MM.1S (cell line): ENCODE measurements at regions not wholly inside any gene's neighbourhood (a gene's known extent, or its start where the extent isn't known, plus 50 kb on each side); places are given as distances from the start of the nearest gene placed in this dataset.
"Not testable (repeated sequence)": the region's sequence is repeated elsewhere in the genome, so short reads cannot be mapped to it uniquely, and the experiment has no call there.

ENCODE experiments used
- DNase-seq: peaks from one replicate; pipeline ENCODE4 v3.0.0-alpha.2; 2015
- H2AFZ ChIP-seq: fragments of 300-600 bp; sonication (generic); 2 replicates; pipeline ENCODE4 v1.6.0; 2016; ENCODE audit warnings: antibody characterized with exemption, low read length
- H3F3A ChIP-seq: fragments of 300-600 bp; sonication (generic); 2 replicates; pipeline ENCODE4 v1.6.1; 2016; ENCODE audit warnings: mild to moderate bottlenecking, antibody characterized with exemption, low read length, moderate library complexity, mixed read lengths; ENCODE audit not compliant: insufficient read depth
- H3K27ac ChIP-seq: fragments of 300-600 bp; sonication (generic); 2 replicates; pipeline ENCODE4 v1.5.1; 2016; ENCODE audit warnings: mild to moderate bottlenecking, low read length
- H3K27me3 ChIP-seq: fragments of 300-600 bp; sonication (generic); replicated peaks from 2 replicates; pipeline ENCODE4 v1.6.0; 2016; ENCODE audit warnings: low read length; ENCODE audit not compliant: insufficient read depth
- H3K36me3 ChIP-seq: fragments of 300-600 bp; sonication (generic); replicated peaks from 2 replicates; pipeline ENCODE4 v1.6.1; 2016; ENCODE audit warnings: mild to moderate bottlenecking, low read length, mixed read lengths; ENCODE audit not compliant: insufficient read depth
- H3K4me1 ChIP-seq: fragments of 300-600 bp; sonication (generic); 2 replicates; pipeline ENCODE4 v1.6.1; 2016; ENCODE audit warnings: low read length, mixed read lengths
- H3K4me2 ChIP-seq: fragments of 300-600 bp; sonication (generic); 2 replicates; pipeline ENCODE4 v1.6.0; 2016; ENCODE audit warnings: low read depth, low read length
- H3K4me3 ChIP-seq: fragments of 300-600 bp; sonication (generic); 2 replicates; pipeline ENCODE4 v1.5.1; 2016; ENCODE audit warnings: low read length, mixed read lengths
- H3K79me2 ChIP-seq: fragments of 300-600 bp; sonication (generic); 2 replicates; pipeline ENCODE4 v1.6.1; 2016; ENCODE audit warnings: mixed run types, low read length, mixed read lengths
- H3K9ac ChIP-seq: fragments of 300-600 bp; sonication (generic); 2 replicates; pipeline ENCODE4 v1.6.1; 2016; ENCODE audit warnings: low read length, mixed read lengths
- H3K9me2 ChIP-seq: fragments of 300-600 bp; sonication (generic); replicated peaks from 2 replicates; pipeline ENCODE4 v1.6.1; 2016; ENCODE audit warnings: mild to moderate bottlenecking, low read length, mixed read lengths; ENCODE audit not compliant: insufficient read depth
- H3K9me3 ChIP-seq: fragments of 300-600 bp; sonication (generic); replicated peaks from 2 replicates; pipeline ENCODE4 v1.6.1; 2016; ENCODE audit warnings: mild to moderate bottlenecking, low read length, mixed read lengths; ENCODE audit not compliant: insufficient read depth
- H4K20me1 ChIP-seq: fragments of 300-600 bp; sonication (generic); 2 replicates; pipeline ENCODE4 v1.6.1; 2016; ENCODE audit warnings: mild to moderate bottlenecking, low read length, moderate library complexity, mixed read lengths; ENCODE audit not compliant: insufficient read depth
- EZH2 ChIP-seq: fragments of 300-600 bp; sonication (generic); optimal IDR thresholded peaks from 2 replicates; pipeline ENCODE3; 2017; ENCODE audit warnings: low read depth, mild to moderate bottlenecking, antibody characterized with exemption, low read length, mixed read lengths
- EZH2phosphoT487 ChIP-seq: fragments of 300-600 bp; sonication (generic); IDR thresholded peaks from 2 replicates; pipeline ENCODE4 v1.6.1; 2018; ENCODE audit warnings: antibody characterized with exemption, low read length
- TF ChIP-seq, protein P1 (sequence below): fragments of 300-600 bp; sonication (generic); IDR thresholded peaks from 2 replicates; pipeline ENCODE4 v1.5.1; 2016; ENCODE audit warnings: antibody characterized with exemption, low read length, mixed read lengths

DNA sequence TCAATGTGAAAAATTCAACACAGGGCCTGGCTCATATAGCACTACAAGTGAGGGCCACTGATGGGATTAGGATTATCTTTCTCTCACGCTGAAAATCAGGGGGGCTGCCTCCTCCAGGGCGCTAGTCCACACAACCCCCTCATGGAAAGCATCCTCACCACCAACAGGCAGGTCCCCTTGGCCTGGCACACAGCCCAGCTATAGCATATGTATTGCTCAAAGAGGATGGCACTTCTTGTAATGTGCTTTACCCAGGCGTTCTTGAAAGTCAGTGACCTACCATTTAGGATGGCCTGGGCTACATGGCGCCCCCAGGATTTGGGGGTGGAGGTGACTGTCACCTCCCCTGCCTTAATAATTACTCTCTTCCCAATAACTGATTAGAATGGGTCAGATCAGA is 71.0 kb upstream of the LSM6 start:
- Histone ChIP-seq H4K20me1 (no peaks in the 10 kb centered on the region), H3K9me2 (no peaks in the 10 kb centered on the region), H3K9me3 (no peaks in the 10 kb centered on the region), H3K4me3 (no peak overlapping the region), H3K4me1 (peaks cover 4% of the 10 kb centered on the region), H3K79me2 (no peaks in the 10 kb centered on the region), H3K9ac (no peak overlapping the region), H3K27ac (no peak overlapping the region), H3F3A (peaks cover 4% of the 10 kb centered on the region; the same call in 1 of the 2 replicates), H3K36me3 (no peaks in the 10 kb centered on the region), H3K4me2 (no peak overlapping the region), H2AFZ (no peak overlapping the region), H3K27me3 (no peaks in the 10 kb centered on the region)
- no peak for DNase-seq
- no peak for TF ChIP-seq EZH2
- TF ChIP-seq EZH2phosphoT487, result no peak
- TF ChIP-seq, protein P1, sequence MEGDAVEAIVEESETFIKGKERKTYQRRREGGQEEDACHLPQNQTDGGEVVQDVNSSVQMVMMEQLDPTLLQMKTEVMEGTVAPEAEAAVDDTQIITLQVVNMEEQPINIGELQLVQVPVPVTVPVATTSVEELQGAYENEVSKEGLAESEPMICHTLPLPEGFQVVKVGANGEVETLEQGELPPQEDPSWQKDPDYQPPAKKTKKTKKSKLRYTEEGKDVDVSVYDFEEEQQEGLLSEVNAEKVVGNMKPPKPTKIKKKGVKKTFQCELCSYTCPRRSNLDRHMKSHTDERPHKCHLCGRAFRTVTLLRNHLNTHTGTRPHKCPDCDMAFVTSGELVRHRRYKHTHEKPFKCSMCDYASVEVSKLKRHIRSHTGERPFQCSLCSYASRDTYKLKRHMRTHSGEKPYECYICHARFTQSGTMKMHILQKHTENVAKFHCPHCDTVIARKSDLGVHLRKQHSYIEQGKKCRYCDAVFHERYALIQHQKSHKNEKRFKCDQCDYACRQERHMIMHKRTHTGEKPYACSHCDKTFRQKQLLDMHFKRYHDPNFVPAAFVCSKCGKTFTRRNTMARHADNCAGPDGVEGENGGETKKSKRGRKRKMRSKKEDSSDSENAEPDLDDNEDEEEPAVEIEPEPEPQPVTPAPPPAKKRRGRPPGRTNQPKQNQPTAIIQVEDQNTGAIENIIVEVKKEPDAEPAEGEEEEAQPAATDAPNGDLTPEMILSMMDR, result no peak

DNA sequence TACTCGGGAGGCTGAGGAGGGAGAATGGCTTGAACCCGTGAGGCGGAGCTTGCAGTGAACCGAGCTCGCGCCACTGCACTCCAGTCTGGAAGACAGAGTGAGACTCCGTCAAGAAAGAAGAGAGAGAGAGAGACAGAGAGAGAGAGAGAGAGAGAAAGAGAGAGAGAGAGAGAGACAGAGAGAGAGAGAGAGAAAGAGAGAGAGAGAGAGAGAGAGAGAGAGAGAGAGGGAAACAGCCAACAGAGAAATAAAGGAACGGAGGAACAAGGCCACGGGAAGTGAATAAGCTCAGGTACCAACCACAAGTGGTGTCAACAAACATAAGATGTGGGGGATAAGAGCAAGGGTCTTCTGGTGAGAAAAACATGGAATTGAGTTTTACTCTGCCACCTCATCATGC is 71.5 kb upstream of the LSM6 start:
- H3K4me3 ChIP-seq, DNase-seq, H2AFZ ChIP-seq, H3K9me3 ChIP-seq, H3K4me1 ChIP-seq, H3K36me3 ChIP-seq, H3K27ac ChIP-seq, H3K27me3 ChIP-seq, H3K4me2 ChIP-seq, H4K20me1 ChIP-seq, H3F3A ChIP-seq, H3K9ac ChIP-seq, H3K79me2 ChIP-seq, H3K9me2 ChIP-seq: not testable (repeated sequence)

DNA sequence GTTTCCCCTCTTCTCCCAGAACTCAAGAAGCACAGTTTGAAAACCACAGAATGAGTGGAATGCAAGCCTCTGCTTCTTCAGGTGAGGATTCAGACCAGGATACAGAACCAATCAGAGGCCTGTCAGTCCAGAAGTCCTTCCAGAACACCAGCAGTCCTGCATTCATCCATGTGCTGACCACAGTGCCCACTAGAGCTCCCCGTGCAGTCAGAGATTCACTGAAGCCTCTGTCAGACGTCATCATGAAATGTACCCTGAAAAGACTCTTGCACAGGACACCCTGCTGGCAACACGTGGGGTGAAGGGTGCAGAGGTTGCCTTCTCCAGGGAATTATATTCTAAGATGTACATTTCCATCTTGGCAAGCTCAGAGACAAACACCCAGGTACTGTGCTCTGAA is 75.9 kb upstream of the LSM6 start:
- H3K79me2 ChIP-seq, result no peaks in the 10 kb centered on the region
- H3K4me1 ChIP-seq, result peaks cover 19% of the 10 kb centered on the region
- H2AFZ ChIP-seq, result peak overlapping the region; percentile 73
- no peak for DNase-seq
- H3K4me2 ChIP-seq, result peak overlapping the region; percentile 89; the same call in 1 of the 2 replicates
- TF ChIP-seq, protein P1, result no peak
- no peak for TF ChIP-seq EZH2phosphoT487
- TF ChIP-seq EZH2, result no peak
- H3K9me2 ChIP-seq, result no peaks in the 10 kb centered on the region
- H3K27ac ChIP-seq, result peak overlapping the region; percentile 77; the same call in 1 of the 2 replicates
- H3K9ac ChIP-seq, result no peak overlapping the region
- H3K27me3 ChIP-seq, result no peaks in the 10 kb centered on the region
- H3F3A ChIP-seq, result peaks cover 18% of the 10 kb centered on the region
- no peaks in the 10 kb centered on the region for H4K20me1 ChIP-seq
- H3K36me3 ChIP-seq, result no peaks in the 10 kb centered on the region
- no peak overlapping the region; the same call in 1 of the 2 replicates for H3K4me3 ChIP-seq
- H3K9me3 ChIP-seq, result no peaks in the 10 kb centered on the region

GRCh38 chr4:146098978-146099377 is 76.5 kb upstream of the LSM6 start:
- Histone ChIP-seq H4K20me1 (no peaks in the 10 kb centered on the region), H2AFZ (peak overlapping the region; percentile 73), H3K36me3 (no peaks in the 10 kb centered on the region), H3K9me2 (no peaks in the 10 kb centered on the region), H3K27ac (peak overlapping the region; percentile 77; the same call in 1 of the 2 replicates), H3F3A (peaks cover 18% of the 10 kb centered on the region), H3K79me2 (no peaks in the 10 kb centered on the region), H3K27me3 (no peaks in the 10 kb centered on the region), H3K4me1 (peaks cover 19% of the 10 kb centered on the region), H3K9me3 (no peaks in the 10 kb centered on the region), H3K9ac (peak overlapping the region; percentile 21; the same call in 1 of the 2 replicates), H3K4me2 (peak overlapping the region; percentile 89), H3K4me3 (peak overlapping the region; percentile 38)
- TF ChIP-seq EZH2phosphoT487 (no peak), EZH2 (no peak)
- TF ChIP-seq, protein P1, result no peak
- DNase-seq, result peak; percentile 58
